ENCODE measurements at regions not wholly inside any gene's neighbourhood (a gene's known extent, or its start where the extent isn't known, plus 50 kb on each side); places are given as distances from the start of the nearest gene placed in this dataset.

GRCh38 chr2:44052584-44052983 lies 56.8 kb upstream of the LRPPRC start:
- TF ChIP-seq POLR2AphosphoS5 (IDR thresholded peaks at IDR 0.05; ENCODE audit: borderline replicate concordance, low read depth, low read length) (no peak), EZH2 (IDR thresholded peaks at IDR 0.05) (no peak)
